ENCODE measurements at regions not wholly inside any gene's neighbourhood (a gene's known extent, or its start where the extent isn't known, plus 50 kb on each side); places are given as distances from the start of the nearest gene placed in this dataset.

GRCh38 chr20:60314727-60315126 lies 356.5 kb downstream of the CDH26 start:
- Mint-ChIP-seq H3K9me3 (ENCODE audit: unreplicated experiment) (peaks cover 12% of the 10 kb centered on the region), H3K4me3 (ENCODE audit: unreplicated experiment) (no peak overlapping the region), H3K36me3 (ENCODE audit: insufficient read depth, unreplicated experiment) (no peaks in the 10 kb centered on the region), H3K27ac (ENCODE audit: low read depth, unreplicated experiment) (no peak overlapping the region), H3K4me1 (ENCODE audit: insufficient read depth, unreplicated experiment) (no peaks in the 10 kb centered on the region), H3K27me3 (ENCODE audit: insufficient read depth, unreplicated experiment) (no peaks in the 10 kb centered on the region)
- no peak for TF ChIP-seq CTCF (IDR thresholded peaks at IDR 0.05; ENCODE audit: unreplicated experiment)
- ChIA-PET CTCF (interaction anchor here (0.5 kb wide), 1 partner anchor 566 kb away, joined by 3 read pairs; no protein-coding TSS in a partner anchor), POLR2A (no interaction called here)
- intact Hi-C loops (cut with micrococcal nuclease), result no loop called here
- DNase-seq (ENCODE audit: unreplicated experiment), result no peak
- BruUV-seq (replicated peaks), result no TSS peak

GRCh38 chr20:60316476-60317158 lies 358.4 kb downstream of the CDH26 start:
- Mint-ChIP-seq H3K9me3 (ENCODE audit: unreplicated experiment) (peaks cover 12% of the 10 kb centered on the region), H3K27me3 (ENCODE audit: insufficient read depth, unreplicated experiment) (no peaks in the 10 kb centered on the region)
- CTCF ChIA-PET, result interaction anchor here (0.6 to 1.0 kb wide), 4 partner anchors 21 to 1572 kb away, joined by 3 read pairs; no protein-coding TSS in a partner anchor

GRCh38 chr20:60317401-60317800 lies 359.2 kb downstream of the CDH26 start:
- Mint-ChIP-seq H3K36me3 (ENCODE audit: insufficient read depth, unreplicated experiment) (no peaks in the 10 kb centered on the region), H3K4me3 (ENCODE audit: unreplicated experiment) (no peak overlapping the region), H3K9me3 (ENCODE audit: unreplicated experiment) (peaks cover 12% of the 10 kb centered on the region), H3K27ac (ENCODE audit: low read depth, unreplicated experiment) (no peak overlapping the region), H3K27me3 (ENCODE audit: insufficient read depth, unreplicated experiment) (no peaks in the 10 kb centered on the region), H3K4me1 (ENCODE audit: insufficient read depth, unreplicated experiment) (no peaks in the 10 kb centered on the region)
- BruUV-seq (replicated peaks), result no TSS peak
- TF ChIP-seq CTCF (IDR thresholded peaks at IDR 0.05; ENCODE audit: unreplicated experiment), result no peak
- ChIA-PET CTCF (interaction anchor here (0.6 kb wide), 1 partner anchor 13 kb away, joined by 3 read pairs; no protein-coding TSS in a partner anchor), POLR2A (no interaction called here)
- intact Hi-C loops (cut with micrococcal nuclease), result no loop called here
- DNase-seq (ENCODE audit: unreplicated experiment), result no peak

More at GRCh38 chr20:60316476-60317158, 358.4 kb downstream of the CDH26 start:
- intact Hi-C loops (cut with micrococcal nuclease), result no loop called here
- Mint-ChIP-seq H3K4me1 (ENCODE audit: insufficient read depth, unreplicated experiment) (no peaks in the 10 kb centered on the region), H3K4me3 (ENCODE audit: unreplicated experiment) (no peak overlapping the region), H3K36me3 (ENCODE audit: insufficient read depth, unreplicated experiment) (no peaks in the 10 kb centered on the region), H3K27ac (ENCODE audit: low read depth, unreplicated experiment) (no peak overlapping the region)
- no peak for DNase-seq (ENCODE audit: unreplicated experiment)
- TF ChIP-seq CTCF (IDR thresholded peaks at IDR 0.05; ENCODE audit: unreplicated experiment), result no peak
- POLR2A ChIA-PET, result interaction anchor here (0.6 kb wide), 1 partner anchor 471 kb away, joined by 3 read pairs; no protein-coding TSS in a partner anchor
- BruUV-seq (replicated peaks), result no TSS peak

GRCh38 chr20:60321601-60322000 lies 363.4 kb downstream of the CDH26 start:
- TF ChIP-seq CTCF (IDR thresholded peaks at IDR 0.05; ENCODE audit: unreplicated experiment), result no peak

More at GRCh38 chr20:60321601-60322000, 363.4 kb downstream of the CDH26 start:
- no peak for DNase-seq (ENCODE audit: unreplicated experiment)
- no peaks in the 10 kb centered on the region for H3K4me1 Mint-ChIP-seq (ENCODE audit: insufficient read depth, unreplicated experiment)
- H3K9me3 Mint-ChIP-seq (ENCODE audit: unreplicated experiment), result no peaks in the 10 kb centered on the region
- intact Hi-C loops (cut with micrococcal nuclease), result no loop called here
- H3K27me3 Mint-ChIP-seq (ENCODE audit: insufficient read depth, unreplicated experiment), result no peaks in the 10 kb centered on the region
- POLR2A ChIA-PET, result no interaction called here
- no TSS peak for BruUV-seq (replicated peaks)
- H3K36me3 Mint-ChIP-seq (ENCODE audit: insufficient read depth, unreplicated experiment), result no peaks in the 10 kb centered on the region
- CTCF ChIA-PET, result interaction anchor here (0.7 to 0.9 kb wide), 2 partner anchors 53 to 110 kb away, joined by 3 to 4 read pairs; no protein-coding TSS in a partner anchor
- H3K27ac Mint-ChIP-seq (ENCODE audit: low read depth, unreplicated experiment), result no peak overlapping the region
- H3K4me3 Mint-ChIP-seq (ENCODE audit: unreplicated experiment), result no peak overlapping the region
